Amniotic epithelial cell (primary cell): ENCODE measurements at regions not wholly inside any gene's neighbourhood (a gene's known extent, or its start where the extent isn't known, plus 50 kb on each side); places are given as distances from the start of the nearest gene placed in this dataset.

Experiments used
- DNase-seq: peaks from one replicate; pipeline ENCODE4 v3.0.0-alpha.2; 2010; ENCODE audit warnings: low read depth

- no peak for DNase-seq
Observed at GRCh38 chr10:8986975-8987374, 932.5 kb downstream of the GATA3 start.

- DNase-seq, result no peak
Observed at GRCh38 chr10:8987712-8988111, 933.2 kb downstream of the GATA3 start.

- no peak for DNase-seq
Observed at GRCh38 chr10:8990280-8990987, 935.9 kb downstream of the GATA3 start.

- DNase-seq, result no peak
Observed at GRCh38 chr10:8992009-8992408, 937.5 kb downstream of the GATA3 start.

- no peak for DNase-seq
Observed at GRCh38 chr10:8993864-8994263, 939.4 kb downstream of the GATA3 start.

- no peak for DNase-seq
Observed at GRCh38 chr10:8998751-8999150, 944.3 kb downstream of the GATA3 start.

- DNase-seq, result no peak
Observed at GRCh38 chr10:9003122-9003521, 948.6 kb downstream of the GATA3 start.

GRCh38 chr10:9004736-9005135 lies 950.2 kb downstream of the GATA3 start:
- no peak for DNase-seq

GRCh38 chr10:9009505-9009904 lies 955.0 kb downstream of the GATA3 start:
- DNase-seq, result no peak

GRCh38 chr10:9010093-9010492 lies 955.6 kb downstream of the GATA3 start:
- no peak for DNase-seq

GRCh38 chr10:9010931-9011670 lies 956.6 kb downstream of the GATA3 start:
- no peak for DNase-seq

- DNase-seq, result peak; percentile 83
Observed at GRCh38 chr10:9012312-9012711, 957.8 kb downstream of the GATA3 start.

GRCh38 chr10:9015005-9015404 lies 960.5 kb downstream of the GATA3 start:
- DNase-seq, result peak; percentile 19

GRCh38 chr10:9015447-9015846 lies 961.0 kb downstream of the GATA3 start:
- DNase-seq, result no peak

GRCh38 chr10:9016930-9017329 lies 962.4 kb downstream of the GATA3 start:
- DNase-seq, result no peak

- peak; percentile 66 for DNase-seq
Observed at GRCh38 chr10:9018195-9019173, 964.0 kb downstream of the GATA3 start.

GRCh38 chr10:9023206-9023605 lies 968.7 kb downstream of the GATA3 start:
- DNase-seq, result no peak

- DNase-seq, result no peak
Observed at GRCh38 chr10:9024210-9024609, 969.7 kb downstream of the GATA3 start.

GRCh38 chr10:9028231-9028630 lies 973.7 kb downstream of the GATA3 start:
- peak; percentile 13 for DNase-seq

- DNase-seq, result peak; percentile 33
Observed at GRCh38 chr10:9035355-9035754, 980.9 kb downstream of the GATA3 start.

GRCh38 chr10:9036711-9037204 lies 982.3 kb downstream of the GATA3 start:
- no peak for DNase-seq

- peak; percentile 81 for DNase-seq
Observed at GRCh38 chr10:9038146-9038714, 983.7 kb downstream of the GATA3 start.
